HG02981 (cell line): ENCODE measurements at regions not wholly inside any gene's neighbourhood (a gene's known extent, or its start where the extent isn't known, plus 50 kb on each side); places are given as distances from the start of the nearest gene placed in this dataset.
A peak's percentile ranks its signal among the peaks of the same experiment; 100 is the strongest.
"Not testable (repeated sequence)": the region's sequence is repeated elsewhere in the genome, so short reads cannot be mapped to it uniquely, and the experiment has no call there.

ENCODE experiments used
- ATAC-seq: cut with Tn5 transposase; IDR thresholded peaks from one replicate; pipeline ENCODE4 v1.9.1; 2021; ENCODE audit warnings: mild to moderate bottlenecking, moderate library complexity; ENCODE audit not compliant: unreplicated experiment

GRCh38 chr2:134002391-134002790, 251.5 kb upstream of the MGAT5 start:
- no peak for ATAC-seq

DNA sequence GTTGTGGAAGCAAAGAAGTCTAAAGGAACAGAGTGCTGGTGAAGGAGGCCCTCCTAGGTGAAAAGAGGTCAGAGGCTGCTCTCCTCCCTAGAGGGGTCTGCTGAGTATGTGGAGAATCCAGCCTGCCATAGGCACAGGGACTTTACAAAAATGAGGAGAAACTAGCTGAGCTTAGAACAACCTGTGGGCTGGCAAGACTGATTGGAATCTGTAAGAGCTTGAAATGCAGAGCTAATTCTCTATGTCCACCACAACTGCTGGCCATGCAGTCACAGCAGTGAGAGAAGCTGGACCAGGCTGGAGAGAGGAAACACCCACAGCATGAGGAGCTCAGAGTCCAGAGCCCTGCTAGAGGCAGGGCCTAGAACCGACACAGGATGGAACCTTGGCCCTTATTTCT, 251.0 kb upstream of the MGAT5 start:
- ATAC-seq: no peak

DNA sequence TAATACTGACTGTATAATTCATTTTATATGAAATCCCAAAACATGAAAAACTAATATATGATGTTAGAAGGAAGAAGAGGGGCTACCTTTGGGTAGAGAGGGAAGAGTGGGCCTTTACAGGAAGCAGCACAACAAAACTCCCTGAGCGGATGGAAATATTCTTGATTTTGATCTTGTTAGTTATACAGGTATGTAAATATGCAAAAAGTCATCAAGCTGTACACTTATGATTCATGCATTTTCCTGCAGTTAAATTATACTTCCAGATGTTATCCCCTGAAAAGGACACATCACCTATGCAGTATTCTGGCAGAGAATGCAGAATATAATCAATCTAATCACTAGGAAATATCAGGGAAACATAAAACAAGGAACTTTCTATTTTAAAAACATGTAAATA, 249.4 kb upstream of the MGAT5 start:
- ATAC-seq: no peak

DNA sequence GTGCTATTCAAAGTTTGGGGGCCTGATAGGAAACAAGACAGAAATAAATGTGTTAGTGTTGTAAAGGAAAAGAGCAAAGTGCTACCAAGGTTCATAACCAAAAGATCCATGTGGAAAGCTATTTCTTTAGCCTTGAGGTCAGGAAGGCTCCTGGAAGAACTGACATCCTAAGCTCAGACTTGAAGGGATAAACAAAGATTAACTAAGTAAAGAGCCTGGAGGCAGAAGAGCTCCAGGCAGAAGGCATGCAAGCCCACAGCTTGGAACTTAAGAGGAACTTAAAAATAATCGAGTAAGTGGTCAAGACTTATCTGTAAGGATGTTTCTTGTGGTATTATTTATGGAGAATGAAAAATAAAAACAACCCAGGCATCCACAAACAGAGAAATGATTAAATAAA, 245.0 kb upstream of the MGAT5 start:
- ATAC-seq: no peak

DNA sequence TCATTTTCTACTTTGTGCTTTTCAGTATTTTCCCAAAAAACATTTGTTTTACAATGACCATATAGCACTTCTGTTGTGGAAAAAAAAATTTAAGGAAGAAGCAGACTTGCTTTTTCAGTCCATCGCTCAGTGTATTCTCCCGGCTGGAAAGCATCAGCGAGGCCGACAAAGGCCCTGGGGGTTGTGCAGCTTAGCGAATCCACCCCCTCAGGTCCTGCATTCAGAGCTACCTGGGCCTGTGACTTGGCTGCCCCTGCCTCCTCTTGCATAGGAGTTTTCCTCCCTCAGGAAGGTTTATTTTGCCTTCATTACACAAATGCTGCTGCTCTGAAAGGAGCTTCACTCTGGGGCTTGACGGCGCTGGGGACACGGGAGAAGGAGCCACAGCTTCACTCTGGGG, 244.4 kb upstream of the MGAT5 start:
- no peak for ATAC-seq

DNA sequence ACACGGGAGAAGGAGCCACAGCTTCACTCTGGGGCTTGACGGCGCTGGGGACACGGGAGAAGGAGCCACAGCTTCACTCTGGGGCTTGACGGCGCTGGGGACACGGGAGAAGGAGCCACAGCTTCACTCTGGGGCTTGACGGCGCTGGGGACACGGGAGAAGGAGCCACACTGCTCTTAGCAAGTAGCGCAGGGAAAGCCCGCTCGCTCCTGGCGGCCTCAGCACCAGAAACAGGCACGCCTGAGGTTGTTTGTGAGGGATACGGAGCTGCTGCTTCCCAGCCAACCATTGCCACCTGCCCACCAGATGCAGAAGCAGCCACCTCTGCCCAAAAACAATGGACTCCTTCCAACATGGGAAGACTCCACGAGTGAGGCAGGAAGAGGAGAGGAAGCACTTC, 244.0 kb upstream of the MGAT5 start:
- not testable (repeated sequence) for ATAC-seq

DNA sequence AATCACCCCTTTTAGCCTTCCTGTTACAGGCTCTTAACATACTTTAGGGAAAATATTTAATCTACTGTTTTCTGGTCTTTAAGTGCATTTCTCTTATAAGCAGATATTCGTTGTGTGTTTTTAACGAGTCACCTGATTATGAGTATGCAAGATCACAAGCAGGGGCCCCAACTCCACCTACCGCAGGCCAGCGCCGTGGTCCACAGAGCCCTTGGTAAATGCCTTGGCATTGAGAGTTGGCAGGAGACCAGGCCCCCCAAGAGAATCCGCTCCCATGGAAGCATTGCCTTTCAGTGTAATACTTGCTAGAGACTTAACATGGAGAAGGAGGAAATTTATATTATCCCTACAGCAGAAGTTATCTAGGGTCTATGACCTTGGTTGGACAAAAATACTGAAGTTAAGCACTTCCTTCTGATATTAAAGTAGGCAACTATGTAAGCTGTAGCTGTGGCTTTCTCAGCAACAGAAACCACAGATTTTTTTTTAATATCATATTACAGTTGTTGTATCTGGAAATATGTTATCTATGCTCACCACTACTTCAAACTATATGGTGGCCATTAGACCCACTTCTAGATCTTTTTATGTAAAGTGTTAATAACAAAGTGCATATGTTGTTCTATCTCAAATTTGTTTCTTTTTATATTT, 241.8 kb upstream of the MGAT5 start:
- ATAC-seq: no peak

GRCh38 chr2:134014196-134014960, 239.5 kb upstream of the MGAT5 start:
- ATAC-seq: no peak

DNA sequence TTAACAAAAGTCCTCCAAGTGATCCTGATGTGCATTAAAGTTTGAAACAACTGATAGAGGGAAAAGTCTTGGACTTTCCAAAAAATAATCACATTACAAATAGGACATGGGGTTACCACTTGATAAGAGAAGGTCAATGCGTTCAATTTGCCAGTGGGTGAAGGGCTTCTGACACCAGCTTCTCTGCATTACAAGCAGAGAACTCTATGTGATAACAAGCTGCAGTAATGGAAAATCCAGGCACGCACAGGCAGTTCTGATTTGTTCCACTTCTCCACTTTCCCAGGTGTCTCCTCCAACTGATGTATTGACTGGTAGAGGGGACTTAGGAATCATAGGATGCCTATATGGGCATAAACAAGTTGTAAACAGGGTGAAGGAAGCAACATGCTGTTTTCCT, 234.0 kb upstream of the MGAT5 start:
- ATAC-seq: no peak

DNA sequence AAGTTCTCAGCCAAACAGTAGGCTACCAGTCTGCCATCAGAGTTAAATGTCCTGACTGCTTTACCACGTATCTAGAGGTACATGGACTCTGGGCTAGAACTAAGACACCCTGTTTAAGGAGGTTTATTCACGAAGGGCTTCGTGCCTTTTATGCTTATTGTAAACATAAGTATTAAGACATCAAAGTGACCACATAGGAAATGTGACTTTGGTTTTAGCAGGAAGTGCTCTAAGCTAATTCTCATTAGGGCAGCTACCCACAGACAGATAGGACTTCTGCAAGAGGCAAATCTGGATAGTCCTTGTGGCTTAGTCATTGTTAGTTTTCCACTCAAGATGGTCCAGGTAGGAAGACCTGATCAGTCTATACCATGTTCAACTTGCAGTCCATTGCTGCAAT, 233.3 kb upstream of the MGAT5 start:
- no peak for ATAC-seq

DNA sequence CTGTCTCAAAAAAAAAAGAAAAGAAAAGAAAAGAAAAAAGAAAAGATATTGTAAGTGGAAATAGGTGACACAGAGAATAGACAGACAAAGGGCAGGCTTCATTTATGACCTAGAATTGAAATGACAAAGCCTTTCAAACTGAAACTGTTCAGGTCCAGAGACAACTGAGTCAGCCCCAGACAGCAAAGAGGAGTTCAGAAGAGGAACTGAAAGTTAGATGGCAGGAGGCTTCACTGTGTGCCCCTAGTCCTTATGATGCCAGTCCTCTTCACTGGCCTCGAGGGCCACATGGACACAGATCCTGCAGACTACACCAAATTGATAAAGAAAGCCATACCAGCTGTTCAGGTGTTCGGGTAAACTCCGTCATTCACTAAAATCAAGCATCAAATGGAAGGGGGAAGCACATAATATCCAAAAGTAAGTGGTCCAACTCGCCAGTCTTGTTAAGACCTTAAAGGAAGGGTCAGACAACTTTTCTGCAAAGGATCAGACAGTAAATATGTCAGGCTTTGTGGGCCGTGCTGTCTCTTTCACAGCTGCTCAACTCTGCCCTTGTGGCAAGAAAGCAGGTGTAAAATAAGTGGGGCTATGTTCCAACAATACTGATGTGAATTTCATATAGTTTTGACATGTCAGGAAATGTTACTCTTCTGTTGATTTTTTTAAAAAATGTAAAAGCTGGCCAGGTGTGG, 231.9 kb upstream of the MGAT5 start:
- ATAC-seq: peak; percentile 92

DNA sequence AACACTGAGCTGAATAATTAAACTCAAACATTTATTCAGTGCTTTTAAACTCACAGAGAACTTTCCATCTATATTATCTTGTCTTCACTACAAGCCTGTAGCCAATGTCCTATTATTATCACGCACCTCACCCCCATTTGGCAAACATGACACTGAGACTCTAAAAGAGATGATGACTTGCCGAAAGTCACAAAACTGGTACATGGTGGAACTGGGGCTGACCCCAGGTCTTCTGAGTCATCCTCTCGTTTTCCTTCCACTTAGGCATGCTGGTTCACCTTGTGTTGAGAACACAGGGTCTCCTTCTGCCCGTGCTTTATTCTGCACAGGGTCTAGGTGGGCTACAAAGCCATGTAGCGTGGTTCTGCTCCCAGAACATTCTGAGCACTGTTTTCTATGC, 230.0 kb upstream of the MGAT5 start:
- ATAC-seq: no peak

- no peak for ATAC-seq
Observed at GRCh38 chr2:134027980-134028379, 225.9 kb upstream of the MGAT5 start.

GRCh38 chr2:134029418-134029817, 224.5 kb upstream of the MGAT5 start:
- no peak for ATAC-seq

- ATAC-seq: no peak
Observed at GRCh38 chr2:134031539-134031938, 222.3 kb upstream of the MGAT5 start.

- no peak for ATAC-seq
Observed at GRCh38 chr2:134035605-134036370, 218.1 kb upstream of the MGAT5 start.

DNA sequence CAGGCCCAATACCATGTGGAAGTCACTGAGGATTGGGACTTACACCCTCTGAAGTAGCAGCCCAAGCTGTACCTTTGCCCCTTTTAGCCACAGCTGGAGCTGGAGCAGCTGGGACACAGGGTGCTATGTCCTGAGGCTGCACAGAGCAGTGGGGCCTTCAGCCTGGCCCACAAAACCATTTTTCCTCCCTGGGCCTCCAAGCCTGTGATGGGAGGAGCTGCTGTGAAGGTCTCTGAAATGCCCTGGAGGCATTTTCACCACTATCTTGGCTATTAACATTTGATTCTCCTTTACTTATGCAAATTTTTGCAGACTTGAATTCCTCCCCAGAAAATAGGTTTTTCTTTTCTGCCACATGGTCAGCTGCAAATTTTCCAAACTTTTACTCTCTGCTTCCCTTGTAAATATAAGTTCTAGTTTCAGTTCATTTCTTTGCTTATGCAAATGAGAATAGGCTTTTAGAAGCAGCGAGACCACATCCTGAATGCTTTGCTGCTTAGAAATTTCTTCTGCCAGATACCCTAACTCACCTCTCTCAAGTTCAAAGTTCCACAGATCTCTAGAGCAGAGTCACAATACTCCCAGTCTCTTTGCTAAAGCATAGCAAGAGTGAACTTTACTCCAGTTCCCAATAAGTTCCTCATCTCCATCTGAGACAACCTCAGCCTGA, 213.8 kb upstream of the MGAT5 start:
- ATAC-seq: no peak

- ATAC-seq: not testable (repeated sequence)
Observed at GRCh38 chr2:134040626-134041172, 213.2 kb upstream of the MGAT5 start.

DNA sequence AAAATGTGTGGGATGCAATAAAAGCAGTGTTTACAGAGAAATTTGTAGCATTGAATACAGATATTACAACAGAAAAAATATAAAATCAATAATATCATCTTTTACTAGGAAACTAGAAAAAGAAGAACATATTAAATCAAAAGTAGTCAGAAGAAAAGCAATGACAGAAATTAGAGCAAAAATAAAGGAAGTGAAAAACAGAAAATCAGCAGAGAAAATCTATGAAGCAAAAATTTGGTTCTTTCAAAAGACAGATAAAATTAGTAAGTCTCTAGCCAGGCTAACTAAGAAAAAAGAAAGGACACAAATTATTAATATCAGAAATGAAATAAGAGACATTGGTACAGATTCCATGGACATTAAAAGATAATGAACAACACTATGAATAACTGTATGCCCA, 212.0 kb upstream of the MGAT5 start:
- no peak for ATAC-seq

DNA sequence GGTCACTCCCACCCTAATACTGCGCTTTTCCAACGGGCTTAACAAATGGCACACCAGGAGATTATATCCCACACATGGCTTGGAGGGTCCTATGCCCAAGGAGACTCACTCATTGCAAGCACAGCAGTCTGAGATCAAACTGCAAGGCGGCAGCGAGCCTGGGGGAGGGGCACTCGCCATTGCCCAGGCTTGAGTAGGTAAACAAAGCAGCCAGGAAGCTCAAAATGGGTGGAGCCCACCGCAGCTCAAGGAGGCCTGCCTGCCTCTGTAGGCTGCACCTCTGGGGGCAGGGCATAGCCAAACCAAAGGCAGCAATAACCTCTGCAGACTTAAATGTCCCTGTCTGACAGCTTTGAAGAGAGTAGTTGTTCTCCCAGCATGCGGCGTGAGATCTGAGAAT, 210.8 kb upstream of the MGAT5 start:
- ATAC-seq: not testable (repeated sequence)

- no peak for ATAC-seq
Observed at GRCh38 chr2:134052173-134052572, 201.7 kb upstream of the MGAT5 start.
